ENCODE measurements at regions not wholly inside any gene's neighbourhood (a gene's known extent, or its start where the extent isn't known, plus 50 kb on each side); places are given as distances from the start of the nearest gene placed in this dataset.

DNA sequence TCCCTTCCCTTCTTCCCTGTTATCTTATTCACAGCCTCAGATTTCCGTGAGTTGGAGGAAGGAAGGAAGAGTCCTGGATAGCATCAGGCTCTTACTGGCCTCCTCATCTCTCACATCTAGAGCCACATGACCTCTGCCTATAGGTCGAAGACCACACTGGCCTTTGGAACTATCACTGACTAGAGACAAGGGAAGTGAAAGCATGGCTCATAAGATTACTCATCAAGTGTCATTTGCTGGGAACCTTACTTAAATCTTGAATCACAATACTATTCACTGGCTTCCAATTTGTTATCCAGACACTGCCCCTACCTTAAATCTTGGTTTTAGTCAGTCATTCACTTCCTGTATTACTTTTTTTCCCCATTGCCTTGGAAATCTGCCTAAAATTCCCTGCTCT lies 61.6 kb upstream of the MTMR8 start:
- DNase-seq (ENCODE audit: low spot score in 2 of 2) (no peak), ATAC-seq (peak; percentile 60)
- H3K36me3 Mint-ChIP-seq, result no peaks in the 10 kb centered on the region
- no peaks in the 10 kb centered on the region for H3K9me3 Mint-ChIP-seq
- no peaks in the 10 kb centered on the region for H3K4me1 Mint-ChIP-seq
- no peak overlapping the region for H3K4me3 Mint-ChIP-seq
- H3K27ac Mint-ChIP-seq, result no peak overlapping the region

- Mint-ChIP-seq H3K9me3 (no peaks in the 10 kb centered on the region), H3K4me1 (no peaks in the 10 kb centered on the region), H3K36me3 (no peaks in the 10 kb centered on the region), H3K27ac (no peak overlapping the region), H3K4me3 (no peak overlapping the region)
- ATAC-seq (no peak), DNase-seq (ENCODE audit: low spot score in 2 of 2) (no peak)
These were observed 52.0 kb upstream of the MTMR8 start for GRCh38 chrX:64447207-64447606.
